ENCODE measurements at regions not wholly inside any gene's neighbourhood (a gene's known extent, or its start where the extent isn't known, plus 50 kb on each side); places are given as distances from the start of the nearest gene placed in this dataset.

GRCh38 chr7:130900471-130901076 is 166.6 kb upstream of the KLF14 start:
- TF ChIP-seq CTCF (IDR thresholded peaks at IDR 0.05) (no peak), POLR2A (IDR thresholded peaks at IDR 0.05) (no peak)

Measured in Peyer's patch (tissue), 4 donors.